GM12874 (cell line): ENCODE measurements at regions not wholly inside any gene's neighbourhood (a gene's known extent, or its start where the extent isn't known, plus 50 kb on each side); places are given as distances from the start of the nearest gene placed in this dataset.

Experiments
- TF ChIP-seq, protein P1 (sequence below): IDR thresholded peaks from 2 replicates; pipeline ENCODE4 v1.5.1; 2011; ENCODE audit warnings: low read depth, mild to moderate bottlenecking, control low read depth, low read length, moderate library complexity; ENCODE audit not compliant: insufficient read depth

GRCh38 chr21:19864476-19864875, 1133.7 kb upstream of the NCAM2 start:
- TF ChIP-seq, protein P1, sequence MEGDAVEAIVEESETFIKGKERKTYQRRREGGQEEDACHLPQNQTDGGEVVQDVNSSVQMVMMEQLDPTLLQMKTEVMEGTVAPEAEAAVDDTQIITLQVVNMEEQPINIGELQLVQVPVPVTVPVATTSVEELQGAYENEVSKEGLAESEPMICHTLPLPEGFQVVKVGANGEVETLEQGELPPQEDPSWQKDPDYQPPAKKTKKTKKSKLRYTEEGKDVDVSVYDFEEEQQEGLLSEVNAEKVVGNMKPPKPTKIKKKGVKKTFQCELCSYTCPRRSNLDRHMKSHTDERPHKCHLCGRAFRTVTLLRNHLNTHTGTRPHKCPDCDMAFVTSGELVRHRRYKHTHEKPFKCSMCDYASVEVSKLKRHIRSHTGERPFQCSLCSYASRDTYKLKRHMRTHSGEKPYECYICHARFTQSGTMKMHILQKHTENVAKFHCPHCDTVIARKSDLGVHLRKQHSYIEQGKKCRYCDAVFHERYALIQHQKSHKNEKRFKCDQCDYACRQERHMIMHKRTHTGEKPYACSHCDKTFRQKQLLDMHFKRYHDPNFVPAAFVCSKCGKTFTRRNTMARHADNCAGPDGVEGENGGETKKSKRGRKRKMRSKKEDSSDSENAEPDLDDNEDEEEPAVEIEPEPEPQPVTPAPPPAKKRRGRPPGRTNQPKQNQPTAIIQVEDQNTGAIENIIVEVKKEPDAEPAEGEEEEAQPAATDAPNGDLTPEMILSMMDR = no peak

GRCh38 chr21:19870682-19871081, 1127.5 kb upstream of the NCAM2 start:
- TF ChIP-seq, protein P1 = no peak

DNA sequence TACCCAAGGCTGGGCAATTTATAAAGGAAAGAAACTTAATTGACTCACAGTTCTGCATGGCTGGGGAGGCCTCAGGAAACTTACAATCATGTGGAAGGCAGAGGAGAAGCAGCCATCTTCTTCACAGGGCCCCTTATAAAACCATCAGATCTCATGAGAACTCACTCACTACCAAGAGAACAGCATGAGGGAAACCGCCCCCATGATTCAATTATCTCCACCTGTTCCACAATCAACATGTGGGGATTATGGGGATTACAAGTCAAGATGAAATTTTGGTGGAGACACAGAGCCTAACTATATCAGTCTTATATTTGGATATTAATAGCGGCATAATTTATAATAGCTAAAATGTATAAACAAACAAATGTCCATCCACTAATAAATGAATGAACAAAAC, 1123.7 kb upstream of the NCAM2 start:
- TF ChIP-seq, protein P1 = no peak

GRCh38 chr21:19878133-19878532, 1120.1 kb upstream of the NCAM2 start:
- TF ChIP-seq, protein P1 = no peak

DNA sequence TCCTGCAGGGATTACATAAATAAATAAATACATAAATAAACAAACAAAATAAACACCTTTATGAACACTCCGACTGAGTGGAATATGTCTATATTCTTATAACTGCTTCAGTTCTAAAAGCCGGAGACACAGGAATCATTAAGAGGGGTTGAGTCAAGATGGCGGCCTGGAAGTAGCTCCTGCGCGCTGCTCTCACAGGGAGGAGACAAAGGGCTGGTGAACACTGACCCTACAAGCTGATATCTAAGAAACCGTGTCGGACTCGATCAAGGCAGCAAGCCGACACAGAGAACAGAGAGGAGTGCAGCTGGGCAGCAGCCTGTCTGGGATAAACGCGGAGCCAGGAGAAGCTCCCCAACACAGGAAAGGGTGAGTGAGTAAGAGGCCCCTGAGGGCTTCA, 1098.6 kb upstream of the NCAM2 start:
- TF ChIP-seq, protein P1 = no peak

GRCh38 chr21:19900149-19900548, 1098.1 kb upstream of the NCAM2 start:
- TF ChIP-seq, protein P1 = no peak

DNA sequence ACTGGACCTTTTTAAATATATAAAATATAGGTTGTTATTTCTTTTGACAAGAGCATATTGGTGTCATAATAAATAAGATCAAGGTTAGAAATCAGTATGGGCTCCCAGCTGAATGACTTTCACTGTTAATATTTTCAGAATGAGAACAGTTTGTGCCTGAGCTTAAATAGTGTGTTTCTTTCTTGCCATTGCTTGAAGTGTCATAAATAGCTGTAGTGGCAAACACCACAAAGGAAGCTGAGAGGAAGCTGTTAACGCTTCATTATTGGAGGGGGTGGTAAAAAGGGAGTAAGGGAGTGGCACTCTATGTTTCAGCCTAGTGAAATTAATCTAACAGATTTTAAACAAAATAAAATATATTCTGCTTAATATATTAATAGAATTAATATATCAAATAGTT, 1089.8 kb upstream of the NCAM2 start:
- TF ChIP-seq, protein P1 = no peak

DNA sequence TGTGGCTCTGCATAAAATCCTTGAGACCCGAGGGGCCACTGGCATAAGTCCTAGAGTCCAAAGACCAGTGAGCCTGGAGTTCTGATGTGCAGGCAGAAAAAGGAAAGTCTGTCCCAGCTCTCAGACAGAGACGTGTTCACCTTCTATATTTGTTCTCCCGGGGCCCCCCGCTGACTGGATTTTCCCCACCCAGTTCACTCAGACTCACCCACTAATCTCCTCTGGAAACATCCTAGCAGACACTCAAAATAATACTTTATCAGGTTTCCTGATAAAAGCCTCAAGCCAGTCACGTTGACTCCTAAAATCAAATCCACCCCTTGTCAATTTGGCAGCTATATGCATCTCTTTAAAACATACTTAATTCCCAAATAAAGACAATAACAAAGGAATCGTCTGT, 1084.2 kb upstream of the NCAM2 start:
- TF ChIP-seq, protein P1 = no peak
